LNCAP (cell line): ENCODE measurements at regions not wholly inside any gene's neighbourhood (a gene's known extent, or its start where the extent isn't known, plus 50 kb on each side); places are given as distances from the start of the nearest gene placed in this dataset.

Experiments
- TF ChIP-seq, protein P1 (sequence below): fragments of 450-650 bp; IDR thresholded peaks from 2 replicates; pipeline ENCODE4 v1.5.1; 2017; ENCODE audit warnings: mild to moderate bottlenecking

DNA sequence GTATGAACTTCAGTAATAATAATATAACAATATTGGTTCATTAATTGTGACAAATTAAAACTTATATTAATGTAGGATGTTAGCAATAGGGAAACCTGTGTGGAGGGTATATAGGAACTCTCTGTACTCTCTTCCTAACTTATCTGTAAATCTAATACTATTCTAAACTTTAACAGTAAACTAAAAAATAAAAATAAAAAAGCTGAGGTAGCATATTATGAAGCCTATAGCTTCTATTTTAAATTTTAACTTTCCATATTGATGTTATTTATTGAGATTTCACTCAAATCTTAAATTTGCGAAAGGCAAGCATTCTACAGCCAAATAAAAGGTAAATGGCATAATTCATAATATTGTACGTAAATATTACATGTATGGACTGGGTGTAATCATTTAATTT is 326.4 kb downstream of the MEI4 start:
- TF ChIP-seq, protein P1, sequence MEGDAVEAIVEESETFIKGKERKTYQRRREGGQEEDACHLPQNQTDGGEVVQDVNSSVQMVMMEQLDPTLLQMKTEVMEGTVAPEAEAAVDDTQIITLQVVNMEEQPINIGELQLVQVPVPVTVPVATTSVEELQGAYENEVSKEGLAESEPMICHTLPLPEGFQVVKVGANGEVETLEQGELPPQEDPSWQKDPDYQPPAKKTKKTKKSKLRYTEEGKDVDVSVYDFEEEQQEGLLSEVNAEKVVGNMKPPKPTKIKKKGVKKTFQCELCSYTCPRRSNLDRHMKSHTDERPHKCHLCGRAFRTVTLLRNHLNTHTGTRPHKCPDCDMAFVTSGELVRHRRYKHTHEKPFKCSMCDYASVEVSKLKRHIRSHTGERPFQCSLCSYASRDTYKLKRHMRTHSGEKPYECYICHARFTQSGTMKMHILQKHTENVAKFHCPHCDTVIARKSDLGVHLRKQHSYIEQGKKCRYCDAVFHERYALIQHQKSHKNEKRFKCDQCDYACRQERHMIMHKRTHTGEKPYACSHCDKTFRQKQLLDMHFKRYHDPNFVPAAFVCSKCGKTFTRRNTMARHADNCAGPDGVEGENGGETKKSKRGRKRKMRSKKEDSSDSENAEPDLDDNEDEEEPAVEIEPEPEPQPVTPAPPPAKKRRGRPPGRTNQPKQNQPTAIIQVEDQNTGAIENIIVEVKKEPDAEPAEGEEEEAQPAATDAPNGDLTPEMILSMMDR: no peak

DNA sequence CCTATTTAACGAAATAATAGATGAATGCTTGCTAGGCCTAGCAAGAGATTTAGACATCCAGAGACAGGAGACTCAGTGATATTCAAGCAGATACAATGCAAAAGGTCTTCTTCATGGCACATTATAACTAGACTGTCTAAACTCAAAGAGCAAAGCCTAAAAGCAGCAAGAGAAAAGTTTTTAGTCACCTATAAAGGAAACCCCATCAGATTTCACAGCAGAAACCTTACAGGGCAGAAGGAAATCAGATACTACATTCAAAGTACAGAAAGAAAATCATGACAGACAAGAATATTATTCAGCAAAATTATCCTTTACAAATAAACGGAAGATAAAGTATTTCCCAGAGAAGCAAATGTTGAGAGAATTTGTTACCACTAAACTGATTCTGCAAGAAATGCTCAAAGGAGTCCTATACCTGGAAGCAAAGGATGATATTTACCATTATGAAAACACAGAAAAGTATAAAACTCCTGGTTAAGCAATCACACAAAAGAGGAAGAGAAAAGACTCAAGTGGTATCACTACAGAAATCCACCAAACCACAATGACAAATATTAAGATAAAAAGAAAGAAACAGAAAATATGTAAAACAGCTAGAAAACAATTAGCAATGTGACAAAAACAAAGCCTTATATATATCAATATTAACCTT is 333.7 kb downstream of the MEI4 start:
- TF ChIP-seq, protein P1: no peak

DNA sequence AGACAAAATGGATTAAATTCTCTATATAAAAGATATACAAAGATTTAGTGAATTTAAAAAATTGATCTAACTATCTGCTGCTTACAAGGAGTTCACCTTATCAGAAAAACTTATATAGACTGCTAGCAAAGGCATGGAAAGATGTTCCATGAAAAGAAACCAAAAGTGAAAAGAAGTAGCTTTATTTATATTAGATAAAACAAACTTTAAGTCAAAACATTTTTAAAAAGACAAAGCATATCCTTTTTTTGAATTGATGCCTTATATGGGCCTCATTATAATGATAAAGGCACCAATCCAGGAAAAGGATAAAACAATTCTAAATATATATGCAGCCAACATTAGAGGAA is 334.2 kb downstream of the MEI4 start:
- TF ChIP-seq, protein P1: no peak

DNA sequence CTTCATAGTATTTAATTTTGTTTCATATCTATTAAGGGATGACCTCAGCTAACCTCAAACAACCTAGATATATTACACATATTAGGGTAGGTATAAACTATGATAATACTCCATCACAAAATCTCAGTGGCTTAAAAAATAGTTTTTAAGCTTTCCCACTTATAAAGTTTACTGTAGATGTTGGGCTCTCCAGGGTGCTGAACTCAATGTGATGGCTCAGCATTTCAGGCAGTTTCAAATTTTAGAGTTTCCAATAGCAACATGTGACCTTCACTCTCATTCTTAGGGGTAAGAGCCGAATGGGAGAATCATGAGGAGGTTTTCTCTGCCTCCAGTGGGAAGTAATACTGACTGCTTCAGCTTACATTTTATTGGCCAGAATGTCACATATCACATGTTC is 357.3 kb downstream of the MEI4 start:
- TF ChIP-seq, protein P1: no peak

DNA sequence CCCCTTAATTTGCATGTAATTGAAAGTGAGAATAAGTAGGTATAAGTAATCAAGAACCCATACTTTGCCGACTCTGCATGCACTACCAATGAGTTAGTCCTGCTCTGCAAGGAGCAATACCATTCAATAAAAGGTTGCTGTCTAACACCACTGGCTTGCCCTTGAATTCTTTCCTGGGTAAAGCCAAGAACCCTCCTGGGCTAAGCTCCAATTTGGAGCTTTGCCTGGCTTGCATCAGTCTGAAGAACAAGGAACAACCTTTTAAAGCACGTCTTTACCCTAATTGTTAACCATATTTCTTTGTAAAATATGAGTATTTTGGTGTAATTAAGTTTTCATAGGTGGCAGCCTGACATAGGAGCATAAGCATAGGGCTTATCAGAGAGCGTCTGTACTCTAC is 367.7 kb downstream of the MEI4 start:
- TF ChIP-seq, protein P1: no peak

DNA sequence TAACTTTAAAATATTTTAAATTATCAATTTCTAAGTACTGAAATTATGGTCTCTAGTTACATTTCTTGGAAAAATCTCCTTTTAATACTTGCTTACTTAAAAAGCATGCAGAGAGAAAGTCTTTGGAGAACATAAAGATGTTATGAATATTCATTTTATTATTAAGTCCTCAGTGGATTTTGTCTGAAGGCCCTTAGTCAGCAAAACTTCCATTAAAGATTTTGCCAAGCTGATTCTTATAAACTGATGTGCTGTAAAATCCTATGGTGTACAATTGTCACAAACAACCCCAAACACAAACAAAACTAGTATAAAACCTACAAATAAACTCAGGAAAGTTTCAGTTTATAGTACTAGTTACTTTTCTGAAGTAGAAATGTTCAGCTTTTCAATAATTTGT is 372.7 kb downstream of the MEI4 start:
- TF ChIP-seq, protein P1: no peak

DNA sequence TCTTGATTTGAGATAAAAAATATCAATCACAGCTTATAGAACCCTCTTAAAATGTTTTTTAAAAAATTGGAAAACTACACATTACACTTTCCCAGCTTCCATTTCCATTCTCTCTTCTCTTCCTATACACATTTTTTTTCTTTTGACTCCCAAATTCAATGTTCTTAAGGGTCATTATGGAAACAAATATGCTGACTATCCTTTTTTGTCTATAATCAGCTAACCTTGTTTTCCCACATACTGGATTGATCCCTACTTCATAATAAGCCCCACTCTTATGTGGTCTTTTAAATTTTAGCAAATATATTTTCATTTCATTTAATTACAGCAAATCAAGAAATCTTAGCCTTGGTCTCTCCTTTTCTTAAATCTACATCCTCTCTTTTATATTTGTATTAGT is 378.4 kb downstream of the MEI4 start:
- TF ChIP-seq, protein P1: no peak

DNA sequence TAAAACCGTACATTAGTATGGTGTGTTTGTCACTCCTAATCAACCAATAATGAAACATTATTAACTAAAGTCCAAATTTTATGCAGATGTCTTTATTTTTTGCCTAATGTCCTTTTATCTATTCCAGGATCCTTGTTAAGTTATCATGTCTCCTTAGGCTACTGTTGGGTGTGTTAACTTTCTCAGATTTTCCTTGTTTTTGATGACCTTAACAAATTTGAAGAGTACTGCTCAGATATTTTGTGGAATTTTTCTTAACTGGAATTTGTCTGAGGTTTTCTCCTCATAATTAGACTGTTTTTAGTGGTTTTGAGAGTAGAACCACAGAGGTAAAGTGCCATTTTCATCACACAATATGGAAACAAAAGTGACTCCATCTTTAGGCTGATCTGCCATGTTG is 406.3 kb downstream of the MEI4 start:
- TF ChIP-seq, protein P1: no peak
